ENCODE measurements at regions not wholly inside any gene's neighbourhood (a gene's known extent, or its start where the extent isn't known, plus 50 kb on each side); places are given as distances from the start of the nearest gene placed in this dataset.

- no peak for DNase-seq (ENCODE audit: low read depth)
These were observed 77.2 kb downstream of the HIF1AN start for GRCh38 chr10:100612601-100613595.

GRCh38 chr10:100613846-100614245, 78.1 kb downstream of the HIF1AN start:
- DNase-seq (ENCODE audit: low read depth), result no peak

GRCh38 chr10:100614429-100615095, 78.8 kb downstream of the HIF1AN start:
- no peak for DNase-seq (ENCODE audit: low read depth)

- no peak for DNase-seq (ENCODE audit: low read depth)
These were observed 79.5 kb downstream of the HIF1AN start for GRCh38 chr10:100615241-100615640.

GRCh38 chr10:100615908-100616307, 80.2 kb downstream of the HIF1AN start:
- no peak for DNase-seq (ENCODE audit: low read depth)

GRCh38 chr10:100618091-100618615, 82.4 kb downstream of the HIF1AN start:
- DNase-seq (ENCODE audit: low read depth), result no peak

GRCh38 chr10:100618632-100619255, 83.0 kb downstream of the HIF1AN start:
- DNase-seq (ENCODE audit: low read depth), result no peak

- no peak for DNase-seq (ENCODE audit: low read depth)
These were observed 84.5 kb downstream of the HIF1AN start for GRCh38 chr10:100620087-100620835.

GRCh38 chr10:100621360-100622205, 85.8 kb downstream of the HIF1AN start:
- DNase-seq (ENCODE audit: low read depth), result peak; percentile 7

GRCh38 chr10:100622946-100623345, 87.2 kb downstream of the HIF1AN start:
- DNase-seq (ENCODE audit: low read depth), result no peak

GRCh38 chr10:100623521-100624230, 87.9 kb downstream of the HIF1AN start:
- DNase-seq (ENCODE audit: low read depth), result no peak

- no peak for DNase-seq (ENCODE audit: low read depth)
These were observed 88.6 kb downstream of the HIF1AN start for GRCh38 chr10:100624298-100624697.

- DNase-seq (ENCODE audit: low read depth), result no peak
These were observed 90.1 kb downstream of the HIF1AN start for GRCh38 chr10:100625816-100626215.

- no peak for DNase-seq (ENCODE audit: low read depth)
These were observed 92.3 kb downstream of the HIF1AN start for GRCh38 chr10:100628061-100628460.

- no peak for DNase-seq (ENCODE audit: low read depth)
These were observed 95.4 kb downstream of the HIF1AN start for GRCh38 chr10:100631192-100631591.

GRCh38 chr10:100632027-100632426, 96.3 kb downstream of the HIF1AN start:
- no peak for DNase-seq (ENCODE audit: low read depth)

- DNase-seq (ENCODE audit: low read depth), result no peak
These were observed 98.3 kb downstream of the HIF1AN start for GRCh38 chr10:100634034-100634433.

- no peak for DNase-seq (ENCODE audit: low read depth)
These were observed 101.3 kb downstream of the HIF1AN start for GRCh38 chr10:100636848-100637553.

- no peak for DNase-seq (ENCODE audit: low read depth)
These were observed 102.0 kb downstream of the HIF1AN start for GRCh38 chr10:100637785-100638184.

Data from activated gamma-delta T cell treated with anti-CD3 and anti-CD28 coated beads, Interleukin-2, amount 50 U/mL, for 16 hours (primary cell).